ENCODE measurements at regions not wholly inside any gene's neighbourhood (a gene's known extent, or its start where the extent isn't known, plus 50 kb on each side); places are given as distances from the start of the nearest gene placed in this dataset.

GRCh38 chrX:95218976-95219375 is 1465.7 kb upstream of the DIAPH2 start:
- Histone ChIP-seq H3K56ac (replicated peaks; ENCODE audit: insufficient read length, low read depth, low read length) (no peak overlapping the region), H4K91ac (replicated peaks; ENCODE audit: insufficient read length, low read length) (no peak overlapping the region), H3K4ac (replicated peaks; ENCODE audit: insufficient read length, low read depth, low read length) (no peak overlapping the region), H3K4me1 (replicated peaks in 1 of 4; ENCODE audit: control insufficient read depth in 3 of 4, insufficient read depth in 4 of 4, low read length in 3 of 4) (no peaks in the 10 kb centered on the region), H2AK5ac (ENCODE audit: low read depth, low read length) (no peak overlapping the region), H4K8ac (ENCODE audit: extremely low read depth, insufficient read depth, low read length) (no peak overlapping the region), H3K14ac (ENCODE audit: insufficient read length) (no peak overlapping the region), H2BK20ac (ENCODE audit: low read length) (no peak overlapping the region), H3K79me1 (ENCODE audit: low read depth, low read length) (no peaks in the 10 kb centered on the region), H3K79me2 (ENCODE audit: control insufficient read depth in 1 of 2, insufficient read depth in 2 of 2, low read length in 2 of 2) (no peaks in the 10 kb centered on the region), H2BK12ac (ENCODE audit: low read depth, low read length) (no peak overlapping the region), H3K23me2 (ENCODE audit: low read depth, low read length) (no peaks in the 10 kb centered on the region), H3K4me3 (ENCODE audit: extremely low read depth in 1 of 4, insufficient read depth in 2 of 4, low read depth in 3 of 4, low read length in 4 of 4) (no peak overlapping the region), H3K18ac (ENCODE audit: extremely low read depth, low read length) (no peak overlapping the region), H2BK5ac (ENCODE audit: low read depth, low read length) (no peak overlapping the region), H3K4me2 (ENCODE audit: insufficient read depth in 1 of 2, low read depth in 2 of 2, low read length in 2 of 2) (no peak overlapping the region), H4K5ac (ENCODE audit: insufficient read length, low read depth, low read length) (no peak overlapping the region), H3K9me3 (ENCODE audit: insufficient read depth in 2 of 2, low read depth in 1 of 2, low read length in 1 of 2) (no peaks in the 10 kb centered on the region), H2AFZ (ENCODE audit: low read length) (peak overlapping the region; percentile 76), H2BK15ac (ENCODE audit: low read length) (no peak overlapping the region), H3K9ac (replicated peaks in 1 of 4; ENCODE audit: extremely low read depth in 1 of 4, low read depth in 3 of 4, low read length in 3 of 4) (no peak overlapping the region), H3K27ac (ENCODE audit: low read depth, low read length) (no peak overlapping the region; the same call in 1 of the 2 replicates), H2BK120ac (replicated peaks; ENCODE audit: low read depth, low read length) (no peak overlapping the region), H4K20me1 (replicated peaks in 1 of 2; ENCODE audit: control insufficient read depth in 1 of 2, insufficient read depth in 2 of 2, low read length in 2 of 2) (no peaks in the 10 kb centered on the region), H3K36me3 (ENCODE audit: control insufficient read depth in 2 of 4, insufficient read depth in 4 of 4, low read length in 3 of 4) (no peaks in the 10 kb centered on the region), H3K27me3 (replicated peaks in 1 of 4; ENCODE audit: control insufficient read depth in 3 of 4, extremely low read depth in 1 of 4, insufficient read depth in 3 of 4, low read length in 3 of 4) (no peaks in the 10 kb centered on the region), H3K23ac (ENCODE audit: insufficient read length) (no peak overlapping the region)
- WGBS, 2 experiments (ENCODE audit: extremely low coverage in 1 of 2, insufficient coverage in 1 of 2, insufficient read length in 1 of 2, insufficient replicate concordance in 2 of 2, low coverage in 1 of 2, low lambda C conversion rate in 2 of 2, missing lambda C conversion rate in 1 of 2) = 89% methylated on average over 4 of the region's 4 CpGs; no CpG with 5 or more reads in 1 of the 2 experiments
- ChIA-PET CTCF (ENCODE audit: partially characterized antibody) (no interaction called here), POLR2A (ENCODE audit: partially characterized antibody) (no interaction called here)
- DNase-seq (ENCODE audit: low read depth in 1 of 2, low spot score in 2 of 2) (no peak), FAIRE-seq (peak; percentile 7)
- TF ChIP-seq MAX (IDR thresholded peaks at IDR 0.05) (no peak), SUZ12 (IDR thresholded peaks at IDR 0.05; ENCODE audit: low read length) (no peak), SIX5 (IDR thresholded peaks at IDR 0.05; ENCODE audit: low read depth, low read length) (no peak), CEBPB (IDR thresholded peaks at IDR 0.05; ENCODE audit: low read depth, low read length) (peak; percentile 78), E2F6 (IDR thresholded peaks at IDR 0.05) (no peak)

Measured in H1 (cell line).